Stimulated activated CD4-positive, alpha-beta T cell treated with anti-CD3 and anti-CD28 coated beads, Interleukin-4, amount 100 ng/mL, for 48 hours (primary cell): ENCODE measurements at regions not wholly inside any gene's neighbourhood (a gene's known extent, or its start where the extent isn't known, plus 50 kb on each side); places are given as distances from the start of the nearest gene placed in this dataset.

Experiments used
- DNase-seq, 2 donors: peaks; one replicate each; pipeline ENCODE4 v3.0.0-alpha.2; 2020; ENCODE audit warnings: low read depth in 2 of 2

DNA sequence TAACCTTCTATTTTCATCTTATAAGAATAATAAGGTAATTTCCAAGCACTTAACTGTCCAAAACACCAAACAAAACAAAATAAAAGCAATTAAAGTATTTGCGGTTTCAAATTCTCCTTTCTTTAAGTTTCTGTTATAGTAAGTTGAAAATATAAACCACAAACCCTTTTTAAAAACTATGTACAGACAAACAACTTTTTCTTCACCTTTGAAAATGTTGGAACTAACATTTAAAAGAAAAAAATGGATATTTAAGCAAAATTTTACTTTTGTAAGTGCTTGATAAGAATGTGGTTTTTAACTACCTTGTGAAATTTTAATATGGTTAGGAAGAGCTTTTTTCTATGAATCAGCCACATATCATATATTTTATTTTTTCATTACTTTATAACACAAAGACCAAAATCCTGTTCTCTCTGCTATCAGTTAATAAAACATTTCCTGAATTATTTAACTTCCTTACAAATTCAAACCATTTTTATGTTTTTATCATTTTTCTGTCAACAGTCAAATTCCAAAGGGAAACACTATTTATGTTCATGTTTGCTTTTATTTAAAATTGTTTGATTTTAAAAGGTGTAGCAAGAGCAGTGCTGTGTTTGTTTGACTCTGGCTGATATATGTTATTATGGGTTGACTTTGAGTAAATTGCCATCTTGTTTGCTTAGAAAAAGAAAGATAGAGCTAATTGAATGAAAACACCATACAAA, 554.1 kb upstream of the KLHL1 start:
- DNase-seq = no peak

DNA sequence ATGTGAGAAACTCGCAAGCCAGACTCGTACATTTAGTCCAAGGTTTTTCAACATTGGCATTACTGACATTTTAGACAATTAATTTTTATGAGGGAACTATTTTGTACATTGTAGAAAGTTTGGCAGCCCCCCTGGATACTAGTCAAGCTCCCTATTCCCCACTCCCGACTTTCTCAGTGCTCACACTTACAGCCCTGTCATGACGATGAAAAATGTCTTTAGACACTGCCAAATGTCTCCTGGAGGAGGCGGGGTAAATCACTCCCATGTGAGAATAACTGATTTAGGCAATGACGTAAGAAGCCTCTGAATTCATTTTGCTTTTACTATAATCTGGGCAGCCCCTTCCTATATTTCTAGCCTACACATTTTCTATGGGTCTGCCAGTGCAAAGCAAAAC, 535.8 kb upstream of the KLHL1 start:
- no peak for DNase-seq

DNA sequence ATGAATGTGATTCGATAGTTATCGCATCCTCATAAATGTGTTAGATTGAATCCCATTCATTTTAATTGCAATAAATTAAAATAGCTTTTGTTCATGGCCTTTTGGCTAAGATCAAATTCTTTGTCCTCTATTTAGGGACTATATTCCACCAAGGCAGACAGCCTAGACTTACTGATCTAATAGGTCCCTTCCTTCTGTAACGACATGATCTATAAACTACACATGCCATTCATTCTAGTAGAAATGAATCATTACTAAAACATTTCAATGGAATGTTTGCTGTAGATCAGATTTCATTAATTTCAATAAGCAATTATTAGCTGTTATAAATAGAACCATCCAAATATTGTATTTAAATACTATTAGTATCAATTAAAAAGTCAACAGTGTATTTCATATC, 526.6 kb upstream of the KLHL1 start:
- DNase-seq = no peak

DNA sequence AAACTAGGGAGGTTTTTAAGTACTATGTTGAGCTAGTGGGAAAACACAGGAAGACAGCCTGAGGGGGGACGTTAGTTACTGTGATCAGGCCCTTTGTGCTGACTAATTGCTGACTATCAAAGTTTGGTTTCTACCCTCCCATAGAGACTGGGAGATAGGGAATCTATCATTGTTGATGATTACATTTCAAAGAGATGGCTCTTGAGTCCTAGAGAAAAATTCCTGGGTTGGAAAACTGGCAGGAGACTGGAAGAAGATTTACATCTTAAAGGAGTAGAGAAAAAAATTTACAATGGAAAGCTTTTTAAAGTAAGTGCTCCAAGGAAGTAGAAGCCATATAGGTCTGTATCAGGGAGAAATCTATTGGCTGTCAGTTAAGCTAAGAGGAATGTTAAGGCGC, 522.0 kb upstream of the KLHL1 start:
- no peak for DNase-seq

DNA sequence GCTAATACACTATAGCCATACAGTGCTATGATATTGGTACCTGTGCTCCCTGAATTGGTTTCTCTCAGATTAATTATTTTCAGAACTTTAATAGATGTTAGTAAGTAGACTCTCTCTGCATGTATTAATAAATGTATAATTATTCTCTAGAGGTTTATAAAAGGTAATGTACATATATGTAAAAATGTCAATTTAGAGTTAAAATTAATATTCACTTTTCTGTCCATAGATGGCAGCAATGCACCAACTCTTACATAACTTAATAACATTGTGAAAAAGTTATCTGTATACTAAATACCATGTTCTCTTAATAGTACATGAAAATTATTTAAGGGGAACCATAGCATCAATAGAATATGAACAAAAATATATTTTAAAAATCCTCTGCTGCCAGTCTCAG, 515.0 kb upstream of the KLHL1 start:
- no peak for DNase-seq

DNA sequence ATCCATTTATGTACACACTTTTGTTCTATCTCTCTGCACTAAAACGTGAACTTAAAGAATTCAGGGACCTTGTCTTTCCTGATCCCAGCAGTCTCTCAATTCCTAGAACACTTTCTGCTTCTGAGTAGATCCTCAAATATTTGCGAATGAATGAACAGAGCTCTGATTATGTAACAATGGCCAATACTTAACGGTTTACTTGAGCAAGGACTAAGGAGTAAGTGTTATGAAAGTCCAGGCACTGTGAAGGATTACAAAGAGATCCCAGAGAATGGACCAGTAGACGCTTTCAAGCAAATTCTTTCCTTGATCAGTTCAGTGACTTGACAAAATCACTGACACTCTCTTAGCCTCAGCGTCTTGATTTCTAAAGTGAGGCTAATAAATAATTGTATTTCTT, 514.5 kb upstream of the KLHL1 start:
- DNase-seq = no peak

DNA sequence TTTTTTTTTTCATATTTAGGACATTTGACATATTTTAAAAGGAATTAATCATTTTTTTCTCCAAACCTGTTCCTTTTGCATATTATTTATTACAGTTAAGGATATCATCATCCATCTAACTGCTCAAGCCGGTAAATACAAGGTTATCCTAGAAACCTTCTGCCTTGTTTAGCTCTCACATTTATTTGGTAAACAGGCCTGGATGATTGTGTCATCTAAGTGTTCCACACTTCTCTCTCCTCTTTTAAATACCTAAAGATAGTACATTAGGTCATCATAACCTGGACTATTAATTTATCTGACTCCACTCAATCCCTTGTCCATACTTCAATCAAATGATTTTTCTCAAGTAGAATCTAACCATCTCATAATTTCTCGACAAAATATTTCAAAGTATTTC, 511.7 kb upstream of the KLHL1 start:
- no peak for DNase-seq

DNA sequence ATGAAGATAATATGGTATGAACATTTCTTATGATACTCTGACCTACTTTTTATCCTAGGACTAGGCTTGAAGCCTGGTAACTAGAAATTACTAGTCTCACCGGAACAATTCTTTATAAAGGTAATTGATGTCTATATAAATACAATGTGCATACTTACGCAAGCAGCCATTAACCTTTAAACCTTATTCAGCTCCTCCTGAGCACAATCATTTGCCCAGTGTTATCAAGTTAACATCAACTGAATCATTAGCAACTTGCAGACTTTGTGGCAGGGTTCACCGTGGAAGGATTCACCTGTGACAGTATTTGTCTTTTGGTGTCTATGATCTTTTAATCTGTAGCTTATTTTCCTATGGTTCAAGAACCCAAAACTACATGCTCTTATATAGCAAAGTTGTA, 508.6 kb upstream of the KLHL1 start:
- DNase-seq = no peak

DNA sequence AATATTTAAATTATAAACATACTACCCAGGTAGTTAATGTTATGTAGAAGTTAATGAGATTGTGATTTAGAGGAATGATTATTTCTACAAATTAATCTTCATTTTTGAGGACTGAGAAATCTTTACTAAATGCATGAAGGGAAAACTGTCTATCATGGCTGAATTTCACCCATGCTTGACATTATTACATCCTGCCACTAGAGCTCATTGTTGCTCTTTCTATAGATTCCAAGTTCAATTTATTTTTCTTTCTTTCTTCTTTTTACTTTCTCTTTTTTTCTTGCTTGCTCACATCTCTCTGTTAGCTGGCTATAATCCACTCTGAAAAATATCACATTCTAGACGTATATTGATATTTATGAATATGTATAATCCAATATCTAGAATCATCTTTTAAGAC, 505.0 kb upstream of the KLHL1 start:
- no peak for DNase-seq

DNA sequence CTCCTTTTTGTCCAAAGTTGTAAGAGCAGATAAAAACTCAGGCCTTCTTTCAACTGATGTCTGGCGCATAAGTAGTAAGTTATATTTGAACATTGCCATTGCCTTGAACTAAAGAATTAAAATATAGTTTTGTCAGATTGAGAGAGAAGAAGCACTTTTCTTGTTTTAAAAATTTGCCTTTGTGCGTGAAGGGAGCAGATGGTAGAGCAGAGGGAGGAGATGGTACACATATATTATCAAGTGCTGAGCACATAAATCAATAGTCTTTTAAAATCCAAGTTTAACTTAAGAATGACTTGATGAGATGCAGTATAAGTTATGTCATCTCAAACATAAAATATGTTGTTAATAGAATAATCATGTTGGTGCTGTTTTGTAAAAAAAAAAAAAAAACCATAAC, 504.6 kb upstream of the KLHL1 start:
- no peak for DNase-seq

DNA sequence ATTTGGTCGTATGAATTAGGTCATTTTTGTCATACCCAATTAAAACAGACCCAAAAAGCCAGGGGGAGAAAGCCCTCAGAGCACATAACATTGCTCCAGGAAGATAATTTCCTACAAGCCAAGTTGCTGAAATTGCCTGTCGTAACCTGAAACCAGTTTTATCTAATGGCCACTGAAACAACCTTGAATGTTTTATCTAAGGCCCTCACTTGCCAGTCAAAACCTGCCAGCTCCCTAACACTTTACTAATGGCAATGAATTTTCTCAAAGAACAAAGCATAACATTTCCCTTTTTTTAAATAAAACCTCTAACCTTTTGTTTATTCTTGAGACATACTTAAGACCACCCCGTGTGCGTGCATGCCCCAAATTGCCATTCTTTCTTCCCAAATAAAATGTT, 496.2 kb upstream of the KLHL1 start:
- DNase-seq = no peak

DNA sequence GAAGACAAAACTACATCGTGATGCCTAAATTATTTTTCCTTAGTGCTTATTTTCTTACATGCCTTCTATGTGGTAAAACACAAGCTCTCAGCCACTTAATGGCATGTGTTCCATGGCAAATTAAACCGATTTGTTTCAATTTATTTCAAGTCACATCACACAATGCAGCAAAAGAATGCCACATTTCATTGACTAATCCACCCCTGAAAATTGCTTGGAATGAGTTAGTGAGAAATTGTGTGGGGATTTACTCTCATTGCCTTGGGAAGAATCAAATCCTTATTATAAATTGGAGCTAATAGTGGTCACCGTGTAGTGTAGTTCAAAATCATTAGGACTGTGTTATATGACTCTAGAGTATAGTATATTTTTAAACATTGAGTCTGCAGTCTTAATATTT, 485.5 kb upstream of the KLHL1 start:
- no peak for DNase-seq

DNA sequence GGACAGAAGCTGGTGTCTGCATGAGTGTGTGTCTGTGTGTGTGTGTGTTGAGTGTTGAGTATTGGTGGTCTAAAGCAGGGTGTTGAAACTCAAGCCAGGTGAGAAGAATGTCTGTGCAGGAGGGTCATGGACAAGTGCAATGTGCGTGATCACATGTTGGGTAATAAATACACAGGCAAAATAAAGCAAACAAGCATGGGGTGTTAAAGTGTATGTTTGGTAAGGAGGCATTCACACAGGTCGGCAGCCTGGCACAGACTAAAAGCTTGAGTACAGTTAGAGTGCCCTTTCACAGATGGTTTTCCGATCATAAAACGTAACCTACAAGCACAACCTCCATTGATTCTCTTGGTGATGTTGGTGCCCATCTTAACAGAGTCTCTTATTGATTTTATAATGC, 476.9 kb upstream of the KLHL1 start:
- DNase-seq = no peak

DNA sequence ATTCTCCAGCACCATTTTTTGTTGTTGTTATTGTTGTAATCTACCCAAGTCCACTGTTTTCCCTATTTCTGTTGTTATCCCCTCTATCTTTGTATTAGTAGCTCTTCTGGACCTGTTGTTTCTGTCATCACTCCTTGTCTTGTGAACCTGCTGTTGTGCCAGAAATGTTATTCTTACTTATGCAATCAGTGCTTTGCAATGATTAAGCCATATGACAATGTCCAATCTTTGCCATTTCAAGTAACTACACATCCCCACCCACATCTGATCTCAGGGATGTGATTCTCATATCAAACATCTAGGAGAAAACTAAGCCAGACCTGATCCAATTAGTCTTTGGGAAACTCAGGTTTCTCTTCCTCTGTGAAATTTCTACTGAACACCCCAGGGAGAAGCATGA, 472.6 kb upstream of the KLHL1 start:
- DNase-seq = no peak

DNA sequence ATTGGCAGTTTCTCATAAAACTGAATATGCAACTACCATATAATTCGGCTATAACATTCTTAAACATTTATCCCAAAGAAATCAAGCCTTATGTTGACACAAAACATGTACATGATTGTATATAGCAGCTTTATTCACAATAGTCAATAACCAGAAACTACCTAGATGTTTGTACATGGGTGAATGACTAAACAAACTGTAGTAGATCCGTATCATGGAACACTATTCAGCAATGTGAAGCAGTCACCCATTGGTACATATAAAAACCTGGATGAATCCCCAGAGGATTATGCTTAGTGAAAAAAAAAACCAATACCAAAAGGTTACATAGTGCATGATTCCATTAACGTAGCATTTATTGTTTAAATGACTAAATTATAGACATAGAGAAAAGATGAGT, 471.7 kb upstream of the KLHL1 start:
- no peak for DNase-seq

DNA sequence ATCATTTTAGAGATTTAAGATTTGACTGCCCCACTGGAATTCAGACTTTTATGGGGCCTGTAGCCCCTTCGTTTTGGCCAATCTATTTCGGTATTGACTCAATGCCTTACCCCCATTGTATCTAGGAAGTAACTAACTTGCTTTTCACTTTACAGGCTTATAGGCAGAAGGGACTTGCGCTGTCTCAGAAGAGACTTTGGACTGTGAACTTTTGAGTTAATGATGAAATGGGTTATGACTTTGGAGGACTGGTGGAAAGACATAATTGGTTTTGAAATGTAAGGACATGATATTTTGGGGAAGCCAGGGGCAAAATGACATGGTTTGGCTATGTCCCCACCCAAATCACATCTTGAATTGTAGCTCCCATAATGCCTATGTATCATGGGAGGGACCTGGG, 463.0 kb upstream of the KLHL1 start:
- DNase-seq = no peak

DNA sequence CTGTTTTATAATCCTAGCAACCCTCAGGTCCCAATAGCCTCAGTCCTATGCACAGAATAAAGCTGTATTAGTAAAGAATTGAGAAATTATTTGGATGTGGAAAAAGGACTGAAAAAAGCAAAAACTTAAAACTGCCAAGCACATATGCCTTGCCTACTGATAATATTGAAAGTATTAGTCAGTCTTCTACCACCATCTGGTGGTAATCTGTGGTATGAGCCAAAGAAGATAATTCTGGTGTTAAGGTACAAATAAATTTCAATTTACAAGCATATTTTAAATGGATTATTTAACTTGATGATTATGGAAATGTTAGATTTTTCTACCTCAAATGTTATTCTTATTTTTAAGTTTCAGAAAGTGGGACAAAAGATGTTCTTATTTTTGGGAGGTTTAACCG, 460.3 kb upstream of the KLHL1 start:
- no peak for DNase-seq

DNA sequence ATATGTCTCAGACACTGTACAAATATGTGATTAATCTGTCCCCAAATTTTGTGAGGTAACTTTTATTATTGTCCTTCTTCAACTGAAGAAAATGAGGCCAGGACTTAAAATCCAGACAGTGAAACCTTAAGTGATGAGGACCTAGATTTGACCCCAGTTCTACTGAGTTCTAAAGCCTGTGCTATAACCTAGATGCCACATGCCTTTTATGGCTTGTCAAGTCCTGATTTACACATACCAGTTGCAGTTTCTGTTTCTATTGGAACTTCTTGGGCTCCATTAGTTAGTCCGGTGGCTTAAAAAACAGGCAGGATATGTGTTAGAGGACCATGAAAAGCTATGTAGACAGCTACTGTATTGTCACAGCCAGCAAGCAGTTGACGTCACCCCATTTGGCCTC, 436.5 kb upstream of the KLHL1 start:
- no peak for DNase-seq

DNA sequence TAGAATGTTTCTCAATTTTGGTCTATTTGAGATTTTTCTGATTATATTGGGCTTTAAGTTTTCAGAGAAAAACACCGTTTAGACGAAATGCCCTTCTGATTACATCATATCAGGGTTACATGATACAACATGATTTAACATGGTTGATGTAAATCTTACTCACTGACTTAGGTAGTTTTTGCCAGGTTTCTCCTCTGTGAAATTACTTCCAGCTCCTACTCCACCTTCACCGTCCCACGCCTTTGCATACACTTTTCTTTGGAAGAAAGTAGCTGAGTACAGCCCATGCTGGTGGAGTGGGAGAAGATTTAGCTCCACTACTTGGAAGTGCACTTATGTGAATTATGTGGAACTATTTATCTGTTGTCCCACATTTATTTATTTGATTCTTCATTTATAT, 433.2 kb upstream of the KLHL1 start:
- DNase-seq = no peak

DNA sequence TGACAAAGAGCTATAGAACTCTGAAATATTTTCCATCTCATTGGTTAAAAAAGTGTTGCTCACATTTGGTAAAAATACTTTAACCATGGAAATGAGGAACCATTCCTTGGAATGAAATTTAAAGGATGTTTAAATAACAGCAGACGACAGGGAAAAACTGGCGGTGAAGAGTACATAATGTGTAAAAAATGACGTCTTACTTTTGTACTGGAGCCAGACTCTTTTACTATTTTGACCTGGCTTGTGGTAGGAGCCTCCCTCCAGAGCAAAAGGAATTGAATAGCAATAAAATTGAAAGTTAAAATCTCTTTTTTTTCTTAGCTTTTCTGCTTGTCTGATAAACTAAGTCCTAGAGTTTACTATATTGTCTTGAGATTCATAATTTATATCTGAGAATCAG, 426.2 kb upstream of the KLHL1 start:
- DNase-seq = no peak

DNA sequence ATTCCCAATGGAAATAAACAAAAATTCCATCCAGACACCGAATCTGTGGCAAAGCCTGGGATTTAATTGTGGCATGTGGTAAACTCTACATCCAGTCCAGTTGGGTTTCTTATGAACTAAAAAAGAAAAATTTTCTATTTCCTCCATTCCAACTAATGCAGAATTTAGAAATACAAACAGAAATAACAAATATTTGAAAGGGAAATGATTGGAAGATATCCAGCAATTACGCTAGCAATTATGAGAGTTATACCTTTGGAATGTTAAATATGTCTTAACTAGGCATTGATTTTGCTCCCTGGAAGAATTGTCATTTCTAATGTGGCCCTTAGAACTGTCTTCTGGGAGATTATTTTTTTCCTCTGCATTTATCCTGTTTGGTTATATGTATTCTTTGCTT, 421.4 kb upstream of the KLHL1 start:
- DNase-seq = no peak

DNA sequence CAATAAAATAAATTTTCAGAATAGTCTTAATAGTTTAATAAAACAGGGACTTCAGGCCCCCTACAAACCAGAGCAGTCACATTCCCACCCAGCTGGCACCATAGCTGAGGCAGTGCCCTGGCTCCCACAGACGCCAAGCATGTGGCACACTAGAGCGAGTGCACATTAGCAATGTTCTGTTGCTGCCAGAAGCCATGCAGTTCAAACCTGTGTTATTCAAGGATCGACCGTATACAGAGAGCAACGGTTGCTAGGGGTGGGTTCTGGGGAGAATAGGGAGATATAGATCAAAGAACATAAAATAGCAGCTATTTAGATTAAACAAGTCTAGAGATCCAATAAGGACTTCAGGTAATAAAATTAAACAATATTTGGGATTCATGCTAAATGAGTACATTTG, 419.3 kb upstream of the KLHL1 start:
- DNase-seq = no peak

DNA sequence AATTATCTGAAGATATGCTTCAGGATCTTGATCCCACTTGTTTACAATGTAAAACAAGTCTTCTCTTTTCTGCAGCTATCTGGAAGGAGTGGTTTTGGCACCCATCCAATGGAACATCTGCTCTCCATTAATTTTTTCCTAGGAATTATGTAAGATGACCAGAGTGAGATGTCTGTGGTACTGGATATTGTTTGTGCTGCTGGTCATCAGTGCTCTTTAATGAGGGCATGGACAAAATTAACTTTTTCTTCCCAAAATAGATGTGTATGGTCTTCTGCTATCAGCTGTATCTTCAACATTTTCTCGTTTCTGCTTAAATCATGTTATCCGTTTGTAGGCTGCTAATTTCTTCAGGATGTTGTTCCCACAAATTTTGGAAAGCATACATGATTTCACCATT, 415.4 kb upstream of the KLHL1 start:
- DNase-seq = no peak

DNA sequence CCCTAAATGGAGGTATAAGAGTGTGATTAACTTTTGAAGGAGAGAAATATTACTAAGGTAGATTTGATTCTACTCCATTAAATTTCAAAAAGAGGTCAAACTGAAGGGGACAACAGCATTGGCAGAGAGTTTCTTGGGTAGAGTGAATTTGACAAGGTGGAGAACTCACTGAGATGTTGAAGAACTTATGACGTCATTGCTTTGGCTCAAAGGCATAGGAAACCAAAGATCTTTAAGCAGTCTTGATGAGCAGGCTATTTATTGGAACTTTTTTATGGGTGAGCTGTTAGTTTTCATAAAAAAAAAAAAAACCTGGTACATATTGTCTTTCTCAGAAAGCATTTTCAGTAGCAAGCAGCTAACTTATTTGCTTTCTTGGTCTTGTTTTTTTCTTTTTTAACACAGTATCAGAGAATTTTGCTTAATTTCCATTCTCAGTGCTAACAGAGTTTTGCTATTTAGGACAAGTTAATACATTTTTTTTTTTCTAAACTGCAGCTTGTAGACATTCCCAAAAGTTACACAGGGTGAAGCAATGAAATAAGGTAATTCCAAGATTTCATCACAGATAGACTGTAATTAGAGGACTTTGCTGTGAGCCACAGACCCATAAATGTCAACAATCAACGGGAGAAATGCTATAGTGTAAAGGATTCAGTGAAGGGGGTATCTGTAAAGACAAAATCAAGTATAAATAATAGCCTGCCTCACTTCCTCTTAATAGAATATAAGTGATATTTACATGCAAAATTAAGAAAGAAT, 412.2 kb upstream of the KLHL1 start:
- DNase-seq = no peak
